Body of pancreas (tissue), 4 donors: ENCODE measurements at regions not wholly inside any gene's neighbourhood (a gene's known extent, or its start where the extent isn't known, plus 50 kb on each side); places are given as distances from the start of the nearest gene placed in this dataset.

Experiments used
- ATAC-seq: fragments of 150-250 bp; one replicate; pipeline ENCODE4 v1.9.1; 2016
- DNase-seq, 4 donors: peaks; one replicate each; pipeline ENCODE4 v3.0.0-alpha.2; 2019
- H3K27ac ChIP-seq, 4 donors: fragments of 200-600 bp; sonication (generic); 1 replicate in 3 of 4; 2 replicates in 1 of 4; pipeline versions ENCODE4 v1.5.1 to v1.6.1; 2016 to 2019; ENCODE audit warnings: mild to moderate bottlenecking in 1 of 4, mixed read lengths in 1 of 4, moderate library complexity in 1 of 4
- H3K27me3 ChIP-seq, 2 donors: fragments of 200-600 bp; sonication (generic); one replicate each; pipeline ENCODE4 v1.6.0; 2016; ENCODE audit warnings: mild to moderate bottlenecking in 1 of 2
- H3K36me3 ChIP-seq, 2 donors: fragments of 200-600 bp; sonication (generic); replicated peaks in 1 of 2; 2 replicates each; pipeline ENCODE4 v1.5.1; 2016; ENCODE audit warnings: low read depth in 2 of 2; ENCODE audit not compliant: insufficient read depth in 1 of 2
- H3K4me1 ChIP-seq: fragments of 200-600 bp; sonication (generic); one replicate; pipeline ENCODE4 v1.6.0; 2016
- H3K4me3 ChIP-seq, 2 donors: fragments of 200-600 bp; sonication (generic); 1 replicate in 1 of 2; 2 replicates in 1 of 2; pipeline ENCODE4 v1.5.1; 2016 to 2019
- H3K9me3 ChIP-seq, 3 donors: fragments of 200-600 bp; sonication (generic); 1 replicate in 2 of 3; 2 replicates in 1 of 3; pipeline ENCODE4 v1.5.1; 2016
- POLR2A ChIP-seq, 3 donors: fragments of 450-650 bp; IDR thresholded peaks; one replicate each; pipeline ENCODE4 v1.6.1; 2016; ENCODE audit warnings: antibody characterized with exemption in 3 of 3, mild to moderate bottlenecking in 2 of 3
- whole genome bisulfite sequencing, 2 donors: methylation state at CpG; one replicate each; pipeline ENCODE4 v1.1.5; 2017; 5-methylcytosine and 5-hydroxymethylcytosine counted together
- intact Hi-C: fragments of 100-400 bp; cut with DNase I; formaldehyde crosslinking; loops from one replicate; pipeline ENCODE4 v1.15.1; 2023
- TF ChIP-seq, protein P1 (sequence below), 7 experiments: fragments of 450-650 bp in 4 of 7; fragments of 200-600 bp in 3 of 7; sonication (generic) in 3 of 7; IDR thresholded peaks; one replicate each; pipeline ENCODE4 v1.5.1; 2016 to 2019; ENCODE audit warnings: antibody characterized with exemption in 7 of 7

- Histone ChIP-seq H3K27me3 (no peaks in the 10 kb centered on the region), H3K9me3 (no peaks in the 10 kb centered on the region), H3K36me3 (no peaks in the 10 kb centered on the region), H3K4me3 (no peak overlapping the region), H3K4me1 (no peaks in the 10 kb centered on the region), H3K27ac (no peak overlapping the region)
- intact Hi-C loops = loop anchor here (5.0 kb wide), 1 partner anchor 443 kb away; no protein-coding TSS in a partner anchor
- no peak for TF ChIP-seq POLR2A (IDR thresholded peaks at IDR 0.05)
- TF ChIP-seq, protein P1, sequence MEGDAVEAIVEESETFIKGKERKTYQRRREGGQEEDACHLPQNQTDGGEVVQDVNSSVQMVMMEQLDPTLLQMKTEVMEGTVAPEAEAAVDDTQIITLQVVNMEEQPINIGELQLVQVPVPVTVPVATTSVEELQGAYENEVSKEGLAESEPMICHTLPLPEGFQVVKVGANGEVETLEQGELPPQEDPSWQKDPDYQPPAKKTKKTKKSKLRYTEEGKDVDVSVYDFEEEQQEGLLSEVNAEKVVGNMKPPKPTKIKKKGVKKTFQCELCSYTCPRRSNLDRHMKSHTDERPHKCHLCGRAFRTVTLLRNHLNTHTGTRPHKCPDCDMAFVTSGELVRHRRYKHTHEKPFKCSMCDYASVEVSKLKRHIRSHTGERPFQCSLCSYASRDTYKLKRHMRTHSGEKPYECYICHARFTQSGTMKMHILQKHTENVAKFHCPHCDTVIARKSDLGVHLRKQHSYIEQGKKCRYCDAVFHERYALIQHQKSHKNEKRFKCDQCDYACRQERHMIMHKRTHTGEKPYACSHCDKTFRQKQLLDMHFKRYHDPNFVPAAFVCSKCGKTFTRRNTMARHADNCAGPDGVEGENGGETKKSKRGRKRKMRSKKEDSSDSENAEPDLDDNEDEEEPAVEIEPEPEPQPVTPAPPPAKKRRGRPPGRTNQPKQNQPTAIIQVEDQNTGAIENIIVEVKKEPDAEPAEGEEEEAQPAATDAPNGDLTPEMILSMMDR (IDR thresholded peaks at IDR 0.05) = no peak
- WGBS, 2 donors = 75 to 85% methylated on average over 8 to 9 of the region's 9 CpGs
- DNase-seq = peak in 1 of 4 donors; percentile 7
- ATAC-seq = no peak
These were observed 175.0 kb downstream of the IRF8 start for GRCh38 chr16:86073763-86074493.

- ATAC-seq (no peak), DNase-seq (peak in 1 of 4 donors; percentile 9)
- H3K27me3 ChIP-seq = no peaks in the 10 kb centered on the region
- no peaks in the 10 kb centered on the region for H3K9me3 ChIP-seq
- WGBS, 2 donors = 50 to 58% methylated on average over 12 to 20 of the region's 20 CpGs
- H3K4me1 ChIP-seq = no peaks in the 10 kb centered on the region
- no peak overlapping the region for H3K27ac ChIP-seq
- H3K4me3 ChIP-seq = no peak overlapping the region
- intact Hi-C loops = loop anchor here (5.0 kb wide), 1 partner anchor 442 kb away; no protein-coding TSS in a partner anchor
- H3K36me3 ChIP-seq = no peaks in the 10 kb centered on the region
- TF ChIP-seq, protein P1 (IDR thresholded peaks at IDR 0.05) = no peak
- no peak for TF ChIP-seq POLR2A (IDR thresholded peaks at IDR 0.05)
These were observed 175.9 kb downstream of the IRF8 start for GRCh38 chr16:86074651-86075487.

DNA sequence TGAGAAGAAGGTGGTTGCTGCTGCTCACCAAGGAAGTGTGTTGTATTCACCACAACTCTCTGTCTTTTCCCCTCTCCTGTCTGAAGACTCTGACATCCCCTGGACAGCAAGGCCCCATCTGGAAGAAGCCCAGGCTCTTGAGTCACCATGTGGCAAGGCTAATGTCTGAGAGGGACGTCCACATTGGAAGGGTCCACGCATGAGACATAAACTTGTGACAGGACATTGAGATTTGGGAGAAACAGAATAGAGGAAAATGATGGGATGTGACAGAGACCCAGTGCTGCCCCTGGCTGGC, 176.5 kb downstream of the IRF8 start:
- H3K27ac ChIP-seq = no peak overlapping the region
- intact Hi-C loops = no loop called here
- H3K4me1 ChIP-seq = no peaks in the 10 kb centered on the region
- no peaks in the 10 kb centered on the region for H3K36me3 ChIP-seq
- no peaks in the 10 kb centered on the region for H3K9me3 ChIP-seq
- TF ChIP-seq, protein P1 (IDR thresholded peaks at IDR 0.05) = no peak
- no peak for TF ChIP-seq POLR2A (IDR thresholded peaks at IDR 0.05)
- WGBS, 2 donors = 42 to 57% methylated on average over 2 of the region's 2 CpGs
- no peak overlapping the region for H3K4me3 ChIP-seq
- ATAC-seq (no peak), DNase-seq (no peak)
- no peaks in the 10 kb centered on the region for H3K27me3 ChIP-seq

DNA sequence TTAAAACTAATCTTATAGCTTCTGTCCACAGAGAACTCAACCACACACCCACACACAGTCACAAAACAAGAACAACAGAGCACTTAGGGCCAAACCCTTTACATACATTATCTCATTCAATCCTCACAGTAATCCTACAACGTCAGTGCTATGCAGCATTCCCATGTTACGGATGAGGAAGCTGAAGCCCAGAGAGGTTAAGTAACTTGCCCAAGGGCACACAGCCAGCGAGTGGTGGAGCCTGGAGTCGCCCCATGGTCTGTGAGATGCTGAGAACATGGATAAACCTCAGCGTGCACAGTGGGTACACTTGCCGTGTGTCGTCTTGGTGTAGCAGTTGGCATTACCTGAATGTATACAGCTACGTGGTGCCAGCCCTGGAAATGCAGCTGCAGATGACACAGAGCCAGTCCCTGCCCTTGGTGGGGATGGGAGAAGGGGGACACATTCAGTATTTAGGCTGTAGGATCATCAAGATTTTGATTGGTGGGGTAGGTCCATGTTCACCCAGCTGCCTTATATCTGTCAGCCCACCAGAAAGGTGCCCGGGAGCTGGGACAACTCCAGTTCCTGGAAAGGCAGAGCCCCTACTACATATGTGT, 177.0 kb downstream of the IRF8 start:
- Histone ChIP-seq H3K27me3 (no peaks in the 10 kb centered on the region), H3K4me1 (no peaks in the 10 kb centered on the region), H3K36me3 (no peaks in the 10 kb centered on the region), H3K27ac (no peak overlapping the region), H3K4me3 (no peak overlapping the region), H3K9me3 (no peaks in the 10 kb centered on the region)
- WGBS, 2 donors = 62 to 73% methylated on average over 8 to 9 of the region's 9 CpGs
- TF ChIP-seq POLR2A (IDR thresholded peaks at IDR 0.05) = no peak
- TF ChIP-seq, protein P1 (IDR thresholded peaks at IDR 0.05) = no peak
- DNase-seq = peak in 1 of 4 donors; percentile 4
- intact Hi-C loops = no loop called here
- no peak for ATAC-seq
